Tibial nerve (tissue), 4 donors: ENCODE measurements at regions not wholly inside any gene's neighbourhood (a gene's known extent, or its start where the extent isn't known, plus 50 kb on each side); places are given as distances from the start of the nearest gene placed in this dataset.

ENCODE experiments used
- CTCF ChIP-seq, 5 experiments: fragments of 200-600 bp in 3 of 5; fragments of 450-650 bp in 2 of 5; sonication (generic) in 3 of 5; IDR thresholded peaks; one replicate each; pipeline ENCODE4 v1.5.1; 2016 to 2019; ENCODE audit warnings: antibody characterized with exemption in 5 of 5, mild to moderate bottlenecking in 3 of 5, moderate library complexity in 2 of 5
- EP300 ChIP-seq, 2 donors: sonication (generic); formaldehyde crosslinking; IDR thresholded peaks; one replicate each; pipeline ENCODE4 v1.6.1; 2017; ENCODE audit warnings: antibody characterized with exemption in 2 of 2, mild to moderate bottlenecking in 1 of 2

- TF ChIP-seq CTCF (IDR thresholded peaks at IDR 0.05), result no peak
- TF ChIP-seq EP300 (IDR thresholded peaks at IDR 0.05), result peak in 1 of 2 donors; percentile 25
Measured at GRCh38 chr1:234730770-234731568, 121.0 kb upstream of the IRF2BP2 start.
